NCI-H1436 (cell line): ENCODE measurements at regions not wholly inside any gene's neighbourhood (a gene's known extent, or its start where the extent isn't known, plus 50 kb on each side); places are given as distances from the start of the nearest gene placed in this dataset.
"Not testable (repeated sequence)": the region's sequence is repeated elsewhere in the genome, so short reads cannot be mapped to it uniquely, and the experiment has no call there.

Source experiments
- DNase-seq: peaks from one replicate; lab custom pipeline; 2025; lab: John Stamatoyannopoulos, UW

DNA sequence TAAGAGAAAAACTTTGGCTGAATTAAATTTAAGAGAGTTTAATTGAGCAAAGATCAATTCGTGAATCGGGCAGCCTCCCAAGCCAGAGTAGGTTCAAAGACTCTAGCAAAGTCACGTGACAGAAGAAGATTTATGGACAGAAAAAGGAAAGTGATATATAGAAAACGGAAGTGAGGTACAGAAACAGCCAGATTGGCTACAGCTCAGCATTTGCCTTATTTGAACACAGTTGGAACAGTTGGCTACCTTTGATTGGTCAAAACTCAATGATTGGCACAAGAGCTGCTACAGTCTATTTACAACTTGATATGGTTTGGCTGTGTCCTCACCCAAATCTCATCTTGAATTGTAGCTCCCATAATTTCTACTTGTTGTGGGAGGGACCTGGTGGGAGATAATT lies 102.6 kb downstream of the PLG start:
- no peak for DNase-seq

DNA sequence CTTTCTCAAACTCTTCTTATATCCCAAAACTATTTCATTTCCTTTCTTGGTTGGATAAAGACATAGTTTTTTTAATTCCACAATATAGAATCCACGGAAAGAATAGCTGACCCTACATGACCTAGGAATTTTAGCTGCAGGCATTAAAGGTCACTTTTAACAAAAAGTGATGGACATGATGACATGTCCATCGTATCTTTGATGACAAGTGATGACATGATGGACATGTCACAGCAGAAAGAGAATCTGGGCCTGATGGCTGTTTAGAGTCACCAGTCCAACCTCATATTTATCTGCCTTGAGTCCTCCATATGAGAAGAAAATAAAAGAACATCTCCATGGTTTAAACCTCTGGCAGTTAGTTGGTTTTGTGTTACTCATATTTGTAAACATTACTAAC lies 106.2 kb downstream of the PLG start:
- no peak for DNase-seq

DNA sequence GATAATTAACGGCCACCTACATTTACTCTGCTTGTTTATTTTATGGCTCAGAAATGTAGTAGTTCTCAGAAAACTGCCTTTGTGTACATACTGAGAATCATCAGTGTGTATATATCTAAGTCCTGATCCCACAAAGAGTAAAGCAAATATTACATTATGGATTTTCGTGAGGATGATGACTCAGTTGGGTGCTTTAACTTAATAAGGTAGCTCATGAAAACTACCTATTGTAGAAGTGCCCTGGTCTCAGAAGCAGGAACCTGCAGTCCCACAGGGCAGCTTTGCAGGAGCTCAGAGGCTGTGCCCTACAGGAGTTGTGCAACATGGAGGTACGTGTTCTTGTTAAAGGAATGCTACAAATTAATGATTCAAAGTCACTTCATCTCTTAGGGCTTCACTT lies 108.2 kb downstream of the PLG start:
- DNase-seq: no peak

DNA sequence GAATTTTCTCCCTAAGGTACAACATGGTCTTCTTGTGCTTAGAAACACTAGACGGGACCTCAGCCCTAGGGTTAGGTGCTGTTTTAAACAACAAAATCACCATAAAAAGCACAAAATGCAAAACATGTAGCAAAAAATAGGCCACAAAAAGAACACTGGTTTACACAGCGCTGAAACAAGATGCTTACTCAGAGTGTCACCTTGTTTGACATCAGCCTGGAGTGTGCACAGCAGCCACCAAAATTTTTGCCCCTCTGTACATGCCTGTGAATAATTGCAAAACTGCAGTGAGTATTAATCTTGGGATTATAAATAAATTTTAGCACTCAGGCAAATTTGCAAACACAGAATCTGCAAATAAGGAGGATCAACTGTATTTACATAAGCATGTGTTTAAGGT lies 110.1 kb downstream of the PLG start:
- no peak for DNase-seq

DNA sequence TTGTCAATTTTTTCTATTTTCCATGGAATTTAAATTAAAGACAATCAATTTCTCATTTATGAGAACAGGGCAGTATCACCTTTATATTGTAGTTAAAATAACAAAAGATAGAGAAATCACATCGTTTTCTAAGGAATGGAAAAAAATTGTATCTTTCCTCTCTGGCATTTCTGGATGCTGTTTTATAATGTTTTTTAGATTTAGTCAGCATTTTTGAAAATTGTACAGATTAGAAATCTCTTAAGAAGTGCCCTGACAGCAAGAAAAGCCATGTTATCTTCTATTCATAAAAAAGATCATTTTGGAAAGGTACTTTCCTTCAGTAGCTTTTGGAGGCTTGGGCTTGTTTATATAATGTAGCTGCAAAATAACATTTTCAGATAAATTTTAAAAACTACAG lies 116.9 kb downstream of the PLG start:
- no peak for DNase-seq

DNA sequence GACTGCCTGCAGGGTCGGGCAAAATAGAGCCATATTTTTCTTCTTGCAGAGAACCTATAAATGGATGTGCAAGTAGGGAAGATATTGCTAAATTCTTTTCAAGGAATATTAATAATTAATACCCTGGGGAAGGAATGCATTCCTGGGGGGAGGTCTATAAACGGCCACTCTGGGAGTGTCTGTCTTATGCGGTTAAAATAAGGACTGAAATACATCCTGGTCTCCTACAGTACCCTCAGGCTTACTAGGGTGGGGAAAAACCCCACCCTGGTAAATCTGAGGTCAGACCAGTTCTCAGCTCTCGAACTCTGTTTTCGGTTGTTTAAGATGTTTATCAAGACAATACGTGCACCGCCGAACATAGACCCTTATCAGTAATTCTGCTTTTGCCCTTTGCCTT lies 118.6 kb downstream of the PLG start:
- DNase-seq: not testable (repeated sequence)

DNA sequence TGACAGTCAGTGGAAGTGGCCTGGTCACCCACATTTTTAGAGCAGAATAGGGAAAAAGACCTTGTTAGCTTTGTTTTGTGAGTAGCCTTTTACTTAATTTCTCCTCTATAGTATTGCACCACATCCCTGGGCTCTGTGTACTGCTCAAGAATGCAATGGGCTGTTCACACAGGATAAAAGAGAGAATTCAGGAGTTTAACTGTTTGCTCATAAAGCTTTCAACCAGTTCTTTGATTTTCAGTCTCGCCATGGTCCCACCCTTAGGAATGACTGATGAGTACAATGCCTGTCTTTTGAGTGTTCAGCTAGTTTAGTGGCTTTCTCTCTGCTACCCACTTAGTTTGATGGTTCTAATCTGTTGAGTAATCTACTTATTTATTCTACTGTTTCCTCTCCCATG lies 129.7 kb downstream of the PLG start:
- no peak for DNase-seq

DNA sequence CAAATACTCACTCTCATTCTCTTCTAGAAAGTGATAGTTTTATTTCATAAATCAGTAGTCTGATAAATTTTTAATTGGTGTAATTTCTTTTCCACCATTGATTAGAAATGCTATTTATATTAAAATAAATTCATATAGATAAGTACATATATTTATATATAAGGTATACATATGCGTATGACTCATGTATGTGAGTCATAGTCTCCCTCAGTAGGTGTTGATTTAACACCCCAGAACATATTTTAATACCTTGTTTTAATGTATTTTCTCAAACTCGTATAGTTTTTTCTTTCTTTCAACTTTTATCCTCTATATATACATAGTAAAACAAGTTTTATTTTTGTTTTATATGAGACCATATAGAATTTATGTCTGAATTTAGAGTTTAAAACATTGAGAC lies 130.4 kb downstream of the PLG start:
- no peak for DNase-seq

DNA sequence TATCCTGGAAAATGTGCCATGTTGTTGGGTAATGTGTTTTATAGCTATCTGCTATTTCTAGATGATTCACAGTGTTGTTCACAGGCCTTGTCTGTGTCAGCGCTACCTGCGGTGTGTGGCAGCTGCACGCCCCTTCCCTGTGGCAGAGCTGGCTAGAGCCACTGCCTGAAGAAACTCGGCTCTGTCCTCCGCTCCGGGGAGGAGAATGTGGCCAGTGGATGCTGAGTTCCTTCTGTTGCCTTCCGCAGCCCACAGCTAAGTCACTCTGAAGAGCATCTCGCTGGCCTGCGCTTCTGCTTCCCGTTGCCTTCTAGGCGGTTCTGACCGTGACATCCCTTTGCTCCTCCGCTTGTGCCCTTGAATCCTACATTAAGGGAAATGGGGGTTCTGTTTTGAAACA lies 135.1 kb downstream of the PLG start:
- DNase-seq: no peak

DNA sequence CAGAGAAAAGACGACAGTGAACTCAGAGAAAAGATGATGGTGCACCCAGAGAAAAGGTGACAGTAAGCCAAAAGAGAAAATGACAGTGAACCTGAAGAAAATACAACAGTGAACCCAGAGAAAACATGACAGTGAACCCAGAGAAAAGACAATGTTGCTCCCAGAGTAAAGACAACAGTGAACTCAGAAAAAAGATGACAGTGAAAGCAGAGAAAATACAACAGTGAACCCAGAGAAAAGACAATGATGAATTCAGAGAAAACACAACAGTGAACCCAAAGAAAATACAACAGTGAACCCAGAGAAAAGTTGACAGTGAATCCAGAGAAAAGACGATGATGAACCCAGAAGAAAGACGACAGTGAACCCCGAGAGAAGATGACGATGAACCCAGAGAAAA lies 140.5 kb upstream of the MAP3K4 start:
- no peak for DNase-seq

DNA sequence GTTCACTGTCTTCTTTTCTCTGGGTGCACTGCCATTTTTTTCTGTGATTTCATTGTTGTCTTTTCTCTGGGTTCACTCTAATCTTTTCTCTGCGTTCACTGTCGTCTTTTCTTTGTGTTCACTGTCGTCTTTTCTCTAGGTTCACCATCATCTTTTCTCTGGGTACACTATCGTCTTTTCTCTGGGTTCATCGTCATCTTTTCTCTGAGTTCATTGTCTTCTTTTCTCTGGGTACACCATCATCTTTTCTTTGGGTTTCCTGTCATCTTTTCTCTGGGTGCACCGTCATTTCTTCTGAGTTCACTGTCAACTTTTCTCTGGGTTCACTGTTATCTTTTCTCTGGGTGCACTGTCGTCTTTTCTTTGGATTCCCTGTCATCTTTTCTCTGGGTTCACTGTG lies 137.6 kb upstream of the MAP3K4 start:
- no peak for DNase-seq

DNA sequence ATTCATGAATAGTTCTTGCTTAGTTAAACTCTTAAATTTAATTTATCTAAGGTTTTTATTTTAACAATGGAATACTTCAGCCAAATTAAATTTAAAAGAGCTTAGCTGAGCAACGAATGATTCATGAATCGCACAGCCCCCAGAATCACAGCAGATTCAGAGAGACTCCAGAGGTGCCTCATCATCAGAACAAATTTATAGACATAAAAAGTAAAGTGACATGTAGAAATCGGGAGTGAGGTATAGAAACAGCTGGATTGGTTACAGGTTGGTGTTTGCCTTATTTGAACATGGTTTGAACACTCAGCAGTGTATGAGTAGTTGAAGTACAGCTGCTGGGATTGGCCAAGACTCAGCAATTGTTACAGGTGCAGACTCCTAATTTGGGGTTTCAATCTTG lies 132.7 kb upstream of the MAP3K4 start:
- DNase-seq: no peak

DNA sequence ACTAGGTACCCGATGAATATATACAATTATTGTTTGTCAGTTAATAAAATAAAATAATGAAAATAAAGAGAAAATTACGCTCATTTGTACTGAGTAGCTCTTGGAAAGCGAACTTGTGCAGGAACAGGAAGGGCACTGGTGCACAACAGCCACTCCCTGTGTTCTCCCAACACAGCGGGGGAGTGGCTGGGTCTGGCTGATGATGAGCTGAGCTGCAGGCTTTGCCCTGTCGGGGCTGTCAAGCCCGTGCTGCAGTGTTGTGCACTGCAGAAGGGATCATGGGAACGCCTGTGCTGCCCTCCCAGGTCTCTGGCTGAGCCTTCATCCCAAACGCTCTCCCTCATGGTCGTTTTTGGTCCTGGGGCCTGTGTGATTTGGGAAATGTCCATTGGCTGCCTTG lies 131.7 kb upstream of the MAP3K4 start:
- DNase-seq: no peak

DNA sequence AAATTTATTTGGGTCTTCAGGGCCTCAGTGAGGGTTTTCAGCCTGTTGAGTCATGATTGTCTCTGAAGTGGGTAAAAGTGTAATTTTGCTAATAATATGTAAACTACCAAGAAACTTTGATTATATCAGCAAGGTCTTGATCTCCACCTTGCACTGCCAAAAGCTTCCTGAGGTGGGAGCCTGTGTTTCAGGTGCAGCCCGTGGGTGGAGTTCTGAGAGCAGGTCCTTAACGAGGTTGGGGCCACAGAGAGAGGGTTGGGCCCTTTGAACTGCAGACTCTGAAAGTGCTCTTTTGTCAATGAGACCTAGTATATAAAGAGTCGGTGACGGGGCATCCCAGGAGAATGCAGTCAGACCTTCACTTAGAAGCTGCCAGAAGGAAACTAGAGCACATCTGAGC lies 129.7 kb upstream of the MAP3K4 start:
- no peak for DNase-seq

DNA sequence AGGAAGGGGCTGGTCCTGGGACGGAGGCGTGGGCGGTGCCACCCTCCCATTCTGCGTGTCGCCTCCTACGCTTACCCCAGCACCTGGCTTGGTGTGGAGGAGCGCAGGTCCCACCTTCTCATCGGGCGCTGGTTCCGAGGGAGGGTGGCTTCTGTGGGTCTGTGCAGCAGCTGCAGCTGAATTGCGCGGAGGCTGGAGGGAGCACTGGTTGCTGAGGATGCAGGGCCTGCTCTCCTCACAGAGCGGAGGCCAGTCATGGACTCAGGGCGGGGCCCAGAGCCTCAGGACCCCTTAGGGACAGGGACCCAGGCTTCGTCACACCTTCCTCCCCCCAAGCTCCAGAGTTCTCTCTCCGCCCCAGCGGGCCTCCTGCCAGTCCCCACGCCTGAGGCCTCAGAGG lies 127.8 kb upstream of the MAP3K4 start:
- DNase-seq: no peak

DNA sequence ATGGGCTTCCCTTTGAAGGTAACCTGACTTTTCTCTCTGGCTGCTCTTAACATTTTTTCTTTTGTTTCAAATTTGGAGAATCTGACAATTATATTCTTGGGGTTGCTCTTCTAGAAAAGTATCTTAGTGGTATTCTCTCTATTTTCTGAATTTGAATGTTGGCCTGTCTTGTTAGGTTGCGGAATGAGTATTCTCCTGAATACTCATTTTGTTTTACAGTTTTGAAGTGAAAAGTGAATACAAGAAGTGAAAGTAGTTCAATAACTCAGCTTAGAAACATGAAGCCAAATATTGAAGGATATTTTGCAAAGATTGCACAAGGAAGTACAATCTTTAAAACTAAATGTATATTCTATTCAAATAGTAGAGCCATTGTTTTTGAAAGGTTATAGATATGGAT lies 120.2 kb upstream of the MAP3K4 start:
- DNase-seq: no peak

DNA sequence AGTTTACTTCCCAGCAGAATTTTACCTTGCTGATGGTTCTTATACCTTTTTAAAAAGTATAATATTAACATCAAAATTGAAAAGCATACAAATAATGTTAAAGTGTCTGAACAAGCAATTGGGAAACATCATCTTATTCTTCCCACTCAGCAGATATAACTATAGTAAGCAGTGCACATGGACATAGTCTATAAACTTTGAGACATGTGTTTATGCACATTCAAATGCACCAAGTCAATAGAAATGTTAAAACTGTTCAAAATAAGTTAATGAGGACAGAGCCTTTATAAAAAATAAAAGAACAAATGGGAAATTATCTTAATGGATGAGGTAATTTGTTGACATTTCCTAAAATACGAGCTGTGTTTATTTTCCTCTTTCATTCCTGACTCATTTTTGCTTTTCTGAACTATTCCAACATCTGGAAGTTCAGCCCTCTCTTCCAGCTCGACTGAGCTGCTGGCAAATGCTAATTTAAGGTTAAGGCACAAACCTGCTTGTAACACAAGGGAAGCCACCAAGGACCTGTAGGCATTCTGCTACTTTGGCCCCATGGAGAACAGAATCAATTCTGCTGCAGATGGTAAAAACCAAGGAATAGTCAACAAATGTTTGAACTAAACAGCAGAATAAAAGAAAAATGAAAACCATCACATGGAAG lies 110.3 kb upstream of the MAP3K4 start:
- DNase-seq: no peak

DNA sequence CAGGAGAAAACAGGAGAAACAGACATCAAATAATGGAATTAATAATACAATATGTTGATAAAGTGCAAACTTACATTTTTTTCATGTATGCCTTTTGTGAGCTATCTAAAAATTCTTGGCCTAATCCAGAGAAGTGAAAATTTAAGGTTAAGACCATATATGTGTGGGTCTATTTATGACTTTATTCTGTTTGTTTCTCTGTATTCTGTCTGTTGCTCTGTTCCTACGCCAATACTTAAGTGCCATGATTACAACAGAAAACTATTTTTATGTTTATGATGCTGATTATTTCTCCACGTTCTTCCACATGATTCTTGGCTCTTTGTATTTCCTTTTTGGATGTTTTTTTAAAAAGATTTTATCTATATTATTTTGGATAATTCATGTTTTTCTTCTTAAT lies 109.6 kb upstream of the MAP3K4 start:
- DNase-seq: no peak

DNA sequence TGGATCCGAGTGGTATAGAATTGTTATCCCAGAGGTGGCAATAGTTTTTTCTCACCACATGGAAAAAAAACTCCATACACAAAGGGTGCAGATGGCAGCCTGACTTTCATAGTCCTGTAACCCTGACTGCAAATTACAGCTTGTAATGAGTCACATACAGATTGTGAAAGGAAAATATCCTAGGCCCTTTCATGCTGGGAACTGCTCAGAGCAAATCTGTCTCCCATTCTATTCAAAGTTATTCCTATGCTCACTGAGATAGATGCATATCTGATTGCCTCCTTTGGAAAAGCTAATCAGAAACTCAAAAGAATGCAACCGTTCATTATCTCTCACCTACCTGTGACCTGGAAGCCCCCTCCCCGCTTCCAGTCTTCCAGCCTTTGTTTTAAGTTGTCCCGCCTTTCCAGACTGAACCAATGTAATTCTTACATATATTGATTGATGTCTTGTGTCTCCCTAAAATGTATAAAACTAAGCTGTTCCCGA lies 108.7 kb upstream of the MAP3K4 start:
- no peak for DNase-seq

DNA sequence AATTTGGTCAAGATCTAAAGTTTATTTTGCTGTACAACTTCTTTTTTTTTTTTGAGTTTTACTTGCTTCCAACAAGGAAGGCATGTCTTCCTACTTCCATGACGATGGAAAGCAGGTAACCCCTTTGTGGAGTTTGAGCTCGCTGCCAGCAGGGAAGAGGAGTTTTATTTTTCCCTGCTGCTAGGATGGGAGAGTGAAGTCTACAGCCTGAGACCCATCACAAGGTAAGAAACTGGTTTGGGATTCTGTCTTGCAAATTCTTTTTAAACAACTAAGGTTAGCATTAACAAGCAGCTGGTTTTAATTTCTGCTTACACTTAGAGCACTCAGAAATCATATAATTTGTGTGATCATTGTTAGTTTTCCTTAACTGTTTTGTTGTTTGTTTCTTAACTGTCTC lies 108.0 kb upstream of the MAP3K4 start:
- DNase-seq: no peak

DNA sequence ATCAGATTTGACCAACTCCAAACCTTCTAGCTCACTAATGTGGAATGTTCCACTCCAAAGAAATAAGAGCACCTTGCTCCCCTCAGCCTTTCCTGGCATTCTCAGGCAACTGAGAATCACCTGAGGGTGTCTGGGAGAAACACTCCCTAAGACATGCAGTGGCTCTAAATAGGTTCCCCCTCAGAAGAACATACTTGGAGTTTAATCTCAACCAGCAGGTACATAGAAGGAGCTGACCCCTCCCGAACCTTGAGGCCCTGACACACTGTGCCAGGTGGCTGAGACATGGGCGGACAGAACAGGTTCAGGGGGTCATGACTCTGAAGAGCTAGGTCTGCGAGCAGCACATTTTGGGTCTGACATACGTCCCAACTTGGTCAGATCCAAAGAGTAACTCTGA lies 107.6 kb upstream of the MAP3K4 start:
- no peak for DNase-seq

DNA sequence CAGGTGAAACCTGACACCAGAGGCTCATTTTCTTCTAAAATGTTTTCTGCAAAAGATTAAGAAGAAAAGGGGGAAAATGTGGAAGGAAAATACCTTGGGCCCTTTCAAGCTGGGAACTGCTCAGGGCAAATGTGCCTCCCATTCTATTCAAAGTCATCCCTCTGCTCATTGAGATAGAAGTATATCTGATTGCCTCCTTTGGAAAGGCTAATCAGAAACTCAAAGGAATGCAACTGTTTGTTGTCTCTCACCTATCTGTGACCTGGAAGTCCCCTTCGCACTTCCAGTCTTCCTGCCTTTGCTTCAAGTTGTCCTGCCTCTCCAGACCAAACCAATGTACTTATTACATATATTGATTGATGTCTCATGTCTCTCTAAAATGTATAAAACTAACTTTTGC lies 102.4 kb upstream of the MAP3K4 start:
- DNase-seq: not testable (repeated sequence)

DNA sequence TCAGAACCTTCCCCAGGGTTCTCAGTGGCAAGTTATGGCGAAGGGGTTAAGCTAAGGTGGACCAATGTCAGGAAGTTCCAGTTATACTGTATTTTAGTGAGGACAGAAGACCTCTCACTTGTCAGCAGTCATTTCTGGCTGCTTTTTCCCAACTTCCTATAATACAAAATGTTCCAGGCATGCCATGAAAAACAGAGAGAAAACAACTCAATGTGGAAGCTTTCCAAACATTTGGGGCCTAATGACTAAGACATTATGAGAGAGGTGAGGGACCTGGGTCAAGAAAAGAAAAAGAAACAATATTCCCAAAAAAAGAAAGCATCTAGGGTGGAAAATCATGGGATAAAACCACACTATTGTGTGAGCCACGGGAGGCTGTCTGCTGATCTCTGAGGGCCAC lies 99.9 kb upstream of the MAP3K4 start:
- no peak for DNase-seq

DNA sequence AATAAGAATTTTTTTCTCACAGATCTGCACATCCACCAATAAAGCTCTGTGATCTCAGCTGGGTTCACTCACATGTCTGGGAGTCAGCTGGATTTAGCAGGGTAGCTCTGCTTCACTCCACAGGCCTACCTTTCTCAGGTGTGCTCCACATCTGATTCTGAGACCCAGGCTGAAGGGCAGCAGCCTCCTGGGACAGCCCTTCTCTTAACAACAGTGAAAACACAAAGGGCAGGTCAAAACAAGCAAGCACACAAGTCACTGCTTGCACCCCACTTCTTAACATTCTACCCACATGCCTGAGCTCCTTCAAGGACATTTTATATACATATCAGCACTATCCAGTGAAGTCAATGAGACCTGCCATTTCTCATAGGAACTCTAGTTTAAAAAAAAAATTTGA lies 96.0 kb upstream of the MAP3K4 start:
- no peak for DNase-seq
